ENCODE measurements at regions not wholly inside any gene's neighbourhood (a gene's known extent, or its start where the extent isn't known, plus 50 kb on each side); places are given as distances from the start of the nearest gene placed in this dataset.

DNA sequence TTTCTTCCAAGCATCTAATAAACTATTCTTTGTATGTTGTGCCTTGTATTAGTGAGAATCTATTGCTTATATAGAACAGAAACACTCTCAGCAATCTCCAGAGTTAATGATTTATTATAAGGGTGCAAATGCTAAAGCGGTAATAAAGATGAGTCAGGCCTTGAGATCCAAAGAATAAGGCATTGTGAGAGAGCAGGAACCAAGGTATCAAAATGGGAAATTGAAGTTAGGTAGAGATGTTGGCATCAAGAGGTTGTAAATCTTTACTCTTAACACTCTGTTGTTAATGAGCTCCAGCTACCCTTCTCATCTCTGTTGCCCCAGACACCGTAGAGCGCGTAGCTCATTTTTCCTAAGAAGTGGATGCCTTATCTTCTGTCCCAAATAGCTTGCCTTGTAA, 375.2 kb downstream of the ARL4A start:
- DNase-seq (ENCODE audit: low read depth), result no peak
- TF ChIP-seq, protein P1, sequence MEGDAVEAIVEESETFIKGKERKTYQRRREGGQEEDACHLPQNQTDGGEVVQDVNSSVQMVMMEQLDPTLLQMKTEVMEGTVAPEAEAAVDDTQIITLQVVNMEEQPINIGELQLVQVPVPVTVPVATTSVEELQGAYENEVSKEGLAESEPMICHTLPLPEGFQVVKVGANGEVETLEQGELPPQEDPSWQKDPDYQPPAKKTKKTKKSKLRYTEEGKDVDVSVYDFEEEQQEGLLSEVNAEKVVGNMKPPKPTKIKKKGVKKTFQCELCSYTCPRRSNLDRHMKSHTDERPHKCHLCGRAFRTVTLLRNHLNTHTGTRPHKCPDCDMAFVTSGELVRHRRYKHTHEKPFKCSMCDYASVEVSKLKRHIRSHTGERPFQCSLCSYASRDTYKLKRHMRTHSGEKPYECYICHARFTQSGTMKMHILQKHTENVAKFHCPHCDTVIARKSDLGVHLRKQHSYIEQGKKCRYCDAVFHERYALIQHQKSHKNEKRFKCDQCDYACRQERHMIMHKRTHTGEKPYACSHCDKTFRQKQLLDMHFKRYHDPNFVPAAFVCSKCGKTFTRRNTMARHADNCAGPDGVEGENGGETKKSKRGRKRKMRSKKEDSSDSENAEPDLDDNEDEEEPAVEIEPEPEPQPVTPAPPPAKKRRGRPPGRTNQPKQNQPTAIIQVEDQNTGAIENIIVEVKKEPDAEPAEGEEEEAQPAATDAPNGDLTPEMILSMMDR (IDR thresholded peaks at IDR 0.05; ENCODE audit: control insufficient read depth, extremely low read depth, insufficient read depth), result no peak
- no peak overlapping the region for H3K4me3 ChIP-seq (ENCODE audit: low read depth, low read length)

DNA sequence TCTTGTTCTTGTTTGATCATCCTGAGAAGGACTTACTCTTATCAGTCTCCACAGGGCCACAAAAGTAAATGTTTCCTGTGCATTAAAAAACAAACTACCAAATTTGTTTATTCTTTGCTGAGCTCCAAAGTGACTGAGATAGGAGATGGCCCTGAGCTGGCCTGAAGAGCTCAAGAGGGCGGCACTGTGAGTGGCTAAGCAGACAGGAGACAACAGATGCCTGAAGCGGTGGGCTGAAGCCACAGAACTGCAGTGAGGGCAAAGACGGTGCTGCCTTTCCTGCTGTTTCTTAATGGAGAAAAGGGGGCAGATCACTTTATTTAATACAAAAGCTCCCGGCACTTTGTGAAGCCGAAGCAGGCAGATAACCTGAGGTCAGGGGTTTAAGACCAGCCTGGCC, 379.6 kb downstream of the ARL4A start:
- TF ChIP-seq, protein P1 (IDR thresholded peaks at IDR 0.05; ENCODE audit: control insufficient read depth, extremely low read depth, insufficient read depth), result no peak
- no peak overlapping the region for H3K4me3 ChIP-seq (ENCODE audit: low read depth, low read length)
- no peak for DNase-seq (ENCODE audit: low read depth)

DNA sequence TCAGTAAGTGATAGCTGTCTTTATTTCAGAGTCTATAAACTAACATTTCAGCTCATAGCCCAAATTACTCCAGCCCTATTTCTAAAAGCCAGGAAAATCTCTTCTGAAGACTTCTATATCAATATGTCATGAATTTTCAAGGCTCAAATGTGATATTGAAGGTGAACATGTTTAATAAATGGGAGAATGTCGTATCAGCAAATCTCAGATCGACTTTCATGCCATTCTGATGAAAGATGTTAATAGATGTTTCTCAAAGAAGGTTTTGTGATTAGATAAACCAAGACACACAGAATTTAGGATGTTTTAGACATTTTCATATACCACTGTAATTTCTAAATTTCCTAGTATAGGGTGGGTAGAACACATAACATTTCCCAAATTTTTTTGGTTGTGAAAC, 380.6 kb downstream of the ARL4A start:
- no peak for DNase-seq (ENCODE audit: low read depth)
- TF ChIP-seq, protein P1 (IDR thresholded peaks at IDR 0.05; ENCODE audit: control insufficient read depth, extremely low read depth, insufficient read depth), result no peak
- no peak overlapping the region for H3K4me3 ChIP-seq (ENCODE audit: low read depth, low read length)

DNA sequence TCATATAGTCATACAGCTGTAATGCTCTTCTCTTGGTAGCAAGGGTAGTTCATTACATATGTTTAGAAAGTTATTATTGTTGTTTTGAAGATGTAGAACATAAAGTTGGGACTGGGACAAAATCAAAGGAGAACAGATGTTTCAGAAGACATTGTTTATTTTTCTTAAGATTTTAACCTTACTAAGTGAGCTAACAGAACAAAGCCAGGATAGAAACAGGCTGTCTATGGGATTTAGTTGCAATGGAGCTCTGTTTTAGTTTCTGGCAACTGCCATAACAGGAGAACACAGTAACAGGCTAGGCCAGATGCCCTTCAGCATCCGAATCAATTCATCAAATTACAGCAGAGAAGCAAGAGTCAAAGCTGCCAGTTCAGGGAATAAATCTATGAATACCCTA, 382.4 kb downstream of the ARL4A start:
- TF ChIP-seq, protein P1 (IDR thresholded peaks at IDR 0.05; ENCODE audit: control insufficient read depth, extremely low read depth, insufficient read depth), result no peak
- H3K4me3 ChIP-seq (ENCODE audit: low read depth, low read length), result no peak overlapping the region
- DNase-seq (ENCODE audit: low read depth), result no peak

DNA sequence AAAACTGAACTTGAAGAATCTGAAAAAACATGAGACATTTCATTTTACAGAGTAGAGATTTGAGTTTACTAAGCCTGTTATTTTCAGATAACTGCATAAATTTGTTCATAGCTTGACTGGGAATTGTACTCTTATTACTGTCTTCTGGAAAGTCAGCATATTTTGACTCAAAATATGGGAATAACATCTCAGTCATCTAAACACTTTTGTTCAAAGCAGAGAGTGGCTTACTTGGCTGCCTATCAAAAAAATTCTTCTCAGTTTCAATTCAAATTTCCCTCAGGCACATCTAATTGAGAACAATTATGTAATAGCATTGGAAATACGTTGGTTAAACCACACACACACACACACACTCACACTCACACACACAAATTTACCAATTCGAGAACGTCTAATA, 384.6 kb downstream of the ARL4A start:
- DNase-seq (ENCODE audit: low read depth), result no peak
- TF ChIP-seq, protein P1 (IDR thresholded peaks at IDR 0.05; ENCODE audit: control insufficient read depth, extremely low read depth, insufficient read depth), result no peak
- H3K4me3 ChIP-seq (ENCODE audit: low read depth, low read length), result no peak overlapping the region

DNA sequence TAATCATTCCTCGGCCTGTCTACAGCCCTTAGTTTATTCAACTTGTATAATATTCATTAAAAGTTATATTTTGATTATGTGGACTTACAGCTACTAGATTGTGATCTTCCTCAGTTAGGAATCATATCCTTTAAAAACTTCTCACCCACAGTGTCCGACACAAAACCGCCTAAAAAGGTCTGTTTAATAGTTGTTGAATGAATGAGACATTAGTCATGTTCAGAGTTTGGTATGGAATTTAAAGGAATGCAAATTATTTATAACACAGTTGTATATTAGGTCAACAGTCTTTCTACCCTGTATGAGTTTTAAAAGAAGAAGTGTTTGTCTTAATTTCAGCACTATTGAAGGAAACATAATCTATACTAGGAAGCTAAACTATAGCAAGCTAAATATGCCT, 390.0 kb downstream of the ARL4A start:
- no peak overlapping the region for H3K4me3 ChIP-seq (ENCODE audit: low read depth, low read length)
- TF ChIP-seq, protein P1 (IDR thresholded peaks at IDR 0.05; ENCODE audit: control insufficient read depth, extremely low read depth, insufficient read depth), result no peak
- DNase-seq (ENCODE audit: low read depth), result no peak

DNA sequence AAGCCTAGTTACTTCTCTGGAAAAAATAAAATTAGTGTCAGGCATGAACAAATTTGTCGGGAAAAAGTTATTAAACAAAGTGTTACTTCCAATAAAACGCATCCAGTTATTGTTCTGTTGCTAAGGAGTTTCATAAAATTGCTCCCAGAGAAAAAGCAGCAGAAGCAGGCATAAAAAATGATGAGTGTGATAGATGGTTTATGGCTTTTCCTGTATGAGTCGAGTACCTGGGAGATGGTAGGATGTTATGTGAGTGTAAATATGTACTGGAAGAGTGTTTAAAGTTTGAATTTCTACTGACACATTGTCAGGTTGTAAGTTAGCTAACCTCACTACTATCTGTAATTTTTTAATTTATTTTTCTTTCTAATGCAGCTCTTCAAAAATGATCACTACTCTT, 390.7 kb downstream of the ARL4A start:
- H3K4me3 ChIP-seq (ENCODE audit: low read depth, low read length), result no peak overlapping the region
- TF ChIP-seq, protein P1 (IDR thresholded peaks at IDR 0.05; ENCODE audit: control insufficient read depth, extremely low read depth, insufficient read depth), result no peak
- no peak for DNase-seq (ENCODE audit: low read depth)
